BJ (cell line): ENCODE measurements at regions not wholly inside any gene's neighbourhood (a gene's known extent, or its start where the extent isn't known, plus 50 kb on each side); places are given as distances from the start of the nearest gene placed in this dataset.
"Not testable (repeated sequence)": the region's sequence is repeated elsewhere in the genome, so short reads cannot be mapped to it uniquely, and the experiment has no call there.

ENCODE experiments used
- CTCF ChIA-PET: fragments of 350-600 bp; formaldehyde crosslinking; extraction: SDS; loops from one replicate; lab custom pipeline; 2021; ENCODE audit warnings: antibody characterized with exemption, inconsistent platforms; lab: Yijun Ruan, JAX
- POLR2A ChIA-PET: fragments of 300-600 bp; sonication (Branson Sonifier 250); formaldehyde crosslinking; extraction: SDS; loops from one replicate; lab custom pipeline; 2021; ENCODE audit warnings: antibody characterized with exemption; lab: Charles Lee
- DNase-seq: peaks from one replicate; pipeline ENCODE4 v3.0.0-alpha.2; 2011; ENCODE audit warnings: low read depth
- H3K27me3 ChIP-seq: 2 replicates; pipeline ENCODE4 v1.6.0; 2011; ENCODE audit warnings: low read length; ENCODE audit not compliant: control insufficient read depth, insufficient read depth
- H3K36me3 ChIP-seq: 2 replicates; pipeline ENCODE4 v1.5.1; 2011; ENCODE audit warnings: low read length; ENCODE audit not compliant: control insufficient read depth, insufficient read depth
- H3K4me3 ChIP-seq: 2 replicates; pipeline ENCODE4 v1.5.1; 2011; ENCODE audit warnings: low read depth, mild to moderate bottlenecking, control low read depth, low read length
- CTCF ChIP-seq: IDR thresholded peaks from 2 replicates; pipeline ENCODE4 v1.5.1; 2011; ENCODE audit warnings: low read depth, mild to moderate bottlenecking, control low read depth, inconsistent platforms, low read length, moderate library complexity; ENCODE audit not compliant: insufficient read depth

GRCh38 chr4:29726938-29727337 lies 993.2 kb upstream of the PCDH7 start:
- ChIA-PET CTCF (no interaction called here), POLR2A (no interaction called here)
- no peaks in the 10 kb centered on the region for H3K36me3 ChIP-seq
- H3K4me3 ChIP-seq = no peak overlapping the region
- DNase-seq = no peak
- no peak for TF ChIP-seq CTCF
- H3K27me3 ChIP-seq = no peaks in the 10 kb centered on the region

GRCh38 chr4:29734343-29735213 lies 985.6 kb upstream of the PCDH7 start:
- ChIA-PET POLR2A (no interaction called here), CTCF (no interaction called here)
- no peak overlapping the region for H3K4me3 ChIP-seq
- no peak for DNase-seq
- H3K27me3 ChIP-seq = no peaks in the 10 kb centered on the region
- TF ChIP-seq CTCF = no peak
- no peaks in the 10 kb centered on the region for H3K36me3 ChIP-seq

- no peak for DNase-seq
- ChIA-PET POLR2A (no interaction called here), CTCF (no interaction called here)
- Histone ChIP-seq H3K4me3 (no peak overlapping the region), H3K27me3 (no peaks in the 10 kb centered on the region), H3K36me3 (no peaks in the 10 kb centered on the region)
- TF ChIP-seq CTCF = no peak
Observed at GRCh38 chr4:29756966-29757365, 963.2 kb upstream of the PCDH7 start.

GRCh38 chr4:29762151-29762550 lies 958.0 kb upstream of the PCDH7 start:
- no peaks in the 10 kb centered on the region for H3K36me3 ChIP-seq
- no peak overlapping the region for H3K4me3 ChIP-seq
- no peak for DNase-seq
- no peaks in the 10 kb centered on the region for H3K27me3 ChIP-seq
- TF ChIP-seq CTCF = no peak
- CTCF ChIA-PET = no interaction called here
- POLR2A ChIA-PET = no interaction called here

- H3K4me3 ChIP-seq = no peak overlapping the region
- ChIA-PET POLR2A (no interaction called here), CTCF (no interaction called here)
- no peaks in the 10 kb centered on the region for H3K36me3 ChIP-seq
- TF ChIP-seq CTCF = no peak
- no peaks in the 10 kb centered on the region for H3K27me3 ChIP-seq
- DNase-seq = no peak
Observed at GRCh38 chr4:29770627-29771026, 949.5 kb upstream of the PCDH7 start.

GRCh38 chr4:29788123-29788522 lies 932.0 kb upstream of the PCDH7 start:
- H3K27me3 ChIP-seq, DNase-seq, POLR2A ChIA-PET, CTCF ChIA-PET, H3K36me3 ChIP-seq, H3K4me3 ChIP-seq: not testable (repeated sequence)
